ENCODE measurements at regions not wholly inside any gene's neighbourhood (a gene's known extent, or its start where the extent isn't known, plus 50 kb on each side); places are given as distances from the start of the nearest gene placed in this dataset.

DNA sequence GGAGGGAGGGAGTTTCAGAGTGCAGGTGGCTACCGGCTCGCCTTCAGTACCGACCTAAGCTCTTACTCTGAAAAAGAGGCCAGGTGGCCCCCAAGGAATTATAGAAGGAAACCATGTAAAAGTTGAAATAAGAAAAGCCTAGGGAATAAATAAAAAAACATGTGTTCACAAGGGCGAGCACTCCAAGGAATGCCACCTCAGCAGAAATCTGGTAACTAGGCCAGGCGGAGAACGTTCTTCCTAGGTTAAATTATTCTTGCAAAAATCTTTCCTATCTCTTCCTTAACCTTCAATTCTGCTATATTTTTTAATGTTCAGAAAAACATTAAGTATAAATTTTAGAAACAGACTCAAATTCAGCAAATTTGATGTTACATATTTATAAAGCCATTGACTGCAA, 1260.3 kb upstream of the SLC10A2 start:
- Histone ChIP-seq H3K9me3 (ENCODE audit: control insufficient read depth in 2 of 2, low read length in 2 of 2) (no peaks in the 10 kb centered on the region), H3K36me3 (ENCODE audit: control insufficient read depth in 2 of 2, insufficient read depth in 2 of 2, low read length in 2 of 2) (no peaks in the 10 kb centered on the region), H3K4me3 (ENCODE audit: low read length in 2 of 2) (no peak overlapping the region), H3K9ac (ENCODE audit: low read length in 2 of 2) (no peak overlapping the region), H3K4me1 (ENCODE audit: control insufficient read depth, insufficient read depth, low read length) (no peaks in the 10 kb centered on the region), H3K27ac (ENCODE audit: low read length) (no peak overlapping the region), H3K27me3 (ENCODE audit: control insufficient read depth in 1 of 2, insufficient read depth in 2 of 2, low read length in 2 of 2) (no peaks in the 10 kb centered on the region)

DNA sequence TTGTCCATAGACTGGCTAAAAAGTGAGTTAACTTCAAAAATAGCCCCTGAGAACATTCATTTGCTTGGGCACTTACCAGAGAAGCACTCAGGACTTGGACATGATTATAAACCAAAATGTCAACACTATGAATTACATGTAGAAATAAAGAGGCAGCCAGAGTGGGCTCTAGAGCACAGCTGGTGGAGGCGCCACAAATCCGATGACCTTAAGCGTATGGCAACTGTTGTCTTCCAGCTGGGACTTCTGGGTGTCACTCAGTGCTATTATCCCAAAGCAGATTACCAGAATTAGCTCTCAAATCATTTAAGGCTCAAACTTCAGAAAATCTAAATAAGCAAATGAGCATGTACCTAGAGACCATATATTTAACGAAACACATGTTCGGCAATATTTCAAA, 1255.5 kb upstream of the SLC10A2 start:
- no peaks in the 10 kb centered on the region for H3K4me1 ChIP-seq (ENCODE audit: control insufficient read depth, insufficient read depth, low read length)
- H3K9me3 ChIP-seq (ENCODE audit: control insufficient read depth in 2 of 2, low read length in 2 of 2) = no peaks in the 10 kb centered on the region
- H3K9ac ChIP-seq (ENCODE audit: low read length in 2 of 2) = no peak overlapping the region
- H3K27ac ChIP-seq (ENCODE audit: low read length) = no peak overlapping the region
- no peaks in the 10 kb centered on the region for H3K36me3 ChIP-seq (ENCODE audit: control insufficient read depth in 2 of 2, insufficient read depth in 2 of 2, low read length in 2 of 2)
- no peak overlapping the region for H3K4me3 ChIP-seq (ENCODE audit: low read length in 2 of 2)
- no peaks in the 10 kb centered on the region for H3K27me3 ChIP-seq (ENCODE audit: control insufficient read depth in 1 of 2, insufficient read depth in 2 of 2, low read length in 2 of 2)

DNA sequence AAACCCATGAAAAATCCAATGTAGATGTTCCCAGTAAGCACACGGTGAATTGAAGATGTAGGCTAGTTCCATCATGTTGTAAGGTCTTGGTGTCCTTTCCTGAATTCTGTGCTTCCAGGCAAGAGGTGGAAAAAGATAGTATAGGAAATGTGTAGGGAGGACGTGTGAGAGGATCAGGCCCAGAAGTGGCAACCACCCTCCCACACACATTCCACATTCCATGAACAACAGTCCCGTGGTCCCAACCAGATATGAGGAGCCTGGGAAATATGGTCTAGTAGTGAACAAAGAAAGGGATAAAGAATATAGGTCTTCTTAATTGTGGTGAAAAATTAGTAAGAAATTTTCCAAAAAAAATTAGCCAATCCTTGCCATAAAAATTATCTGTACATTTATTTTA, 1254.2 kb upstream of the SLC10A2 start:
- no peaks in the 10 kb centered on the region for H3K36me3 ChIP-seq (ENCODE audit: control insufficient read depth in 2 of 2, insufficient read depth in 2 of 2, low read length in 2 of 2)

DNA sequence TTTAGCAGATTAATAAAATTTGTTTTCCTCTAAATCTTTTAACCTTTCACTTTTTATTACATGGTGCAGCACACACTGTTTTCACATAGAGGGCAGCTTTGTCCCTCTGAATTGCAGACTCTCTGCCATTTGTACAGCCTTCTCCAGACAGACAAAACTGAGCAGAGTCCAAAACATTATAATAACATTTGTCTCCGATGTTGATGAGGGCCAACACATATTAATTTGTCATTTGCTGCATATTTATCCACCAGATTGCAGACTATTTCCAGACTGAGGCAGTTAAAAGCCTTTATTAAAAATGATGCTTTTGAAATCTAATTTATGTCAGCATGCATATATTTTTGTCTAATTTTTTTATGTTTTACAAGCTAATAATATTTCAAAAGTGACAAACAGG, 1251.9 kb upstream of the SLC10A2 start:
- Histone ChIP-seq H3K4me3 (ENCODE audit: low read length in 2 of 2) (no peak overlapping the region), H3K9me3 (ENCODE audit: control insufficient read depth in 2 of 2, low read length in 2 of 2) (no peaks in the 10 kb centered on the region), H3K4me1 (ENCODE audit: control insufficient read depth, insufficient read depth, low read length) (no peaks in the 10 kb centered on the region), H3K9ac (ENCODE audit: low read length in 2 of 2) (no peak overlapping the region), H3K27ac (ENCODE audit: low read length) (no peak overlapping the region), H3K27me3 (ENCODE audit: control insufficient read depth in 1 of 2, insufficient read depth in 2 of 2, low read length in 2 of 2) (no peaks in the 10 kb centered on the region), H3K36me3 (ENCODE audit: control insufficient read depth in 2 of 2, insufficient read depth in 2 of 2, low read length in 2 of 2) (no peaks in the 10 kb centered on the region)

More for the DNA sequence above, 1254.2 kb upstream of the SLC10A2 start:
- Histone ChIP-seq H3K27ac (ENCODE audit: low read length) (no peak overlapping the region), H3K9ac (ENCODE audit: low read length in 2 of 2) (no peak overlapping the region), H3K4me3 (ENCODE audit: low read length in 2 of 2) (no peak overlapping the region), H3K9me3 (ENCODE audit: control insufficient read depth in 2 of 2, low read length in 2 of 2) (no peaks in the 10 kb centered on the region), H3K4me1 (ENCODE audit: control insufficient read depth, insufficient read depth, low read length) (no peaks in the 10 kb centered on the region), H3K27me3 (ENCODE audit: control insufficient read depth in 1 of 2, insufficient read depth in 2 of 2, low read length in 2 of 2) (no peaks in the 10 kb centered on the region)

DNA sequence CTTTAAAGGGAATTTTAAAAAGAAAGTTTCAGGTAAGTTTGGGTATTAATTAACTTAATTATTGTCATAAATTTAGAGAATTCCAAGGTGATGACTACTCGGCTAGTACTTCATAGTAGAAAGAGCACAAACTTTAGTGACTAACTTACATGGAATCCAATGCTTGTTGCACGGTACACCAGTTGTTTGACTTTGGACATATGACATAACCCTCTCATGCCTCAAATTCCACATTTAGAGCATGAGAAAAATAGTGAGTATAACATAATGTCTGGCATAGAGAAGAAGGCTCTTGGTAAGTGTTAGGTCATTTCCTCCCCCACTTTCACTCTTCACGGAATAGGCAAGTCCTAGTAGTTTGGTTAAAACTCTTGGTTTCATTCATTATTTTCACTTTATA, 1249.4 kb upstream of the SLC10A2 start:
- Histone ChIP-seq H3K27ac (ENCODE audit: low read length) (no peak overlapping the region), H3K4me1 (ENCODE audit: control insufficient read depth, insufficient read depth, low read length) (no peaks in the 10 kb centered on the region), H3K9me3 (ENCODE audit: control insufficient read depth in 2 of 2, low read length in 2 of 2) (no peaks in the 10 kb centered on the region), H3K4me3 (ENCODE audit: low read length in 2 of 2) (no peak overlapping the region), H3K9ac (ENCODE audit: low read length in 2 of 2) (no peak overlapping the region), H3K36me3 (ENCODE audit: control insufficient read depth in 2 of 2, insufficient read depth in 2 of 2, low read length in 2 of 2) (no peaks in the 10 kb centered on the region), H3K27me3 (ENCODE audit: control insufficient read depth in 1 of 2, insufficient read depth in 2 of 2, low read length in 2 of 2) (no peaks in the 10 kb centered on the region)

DNA sequence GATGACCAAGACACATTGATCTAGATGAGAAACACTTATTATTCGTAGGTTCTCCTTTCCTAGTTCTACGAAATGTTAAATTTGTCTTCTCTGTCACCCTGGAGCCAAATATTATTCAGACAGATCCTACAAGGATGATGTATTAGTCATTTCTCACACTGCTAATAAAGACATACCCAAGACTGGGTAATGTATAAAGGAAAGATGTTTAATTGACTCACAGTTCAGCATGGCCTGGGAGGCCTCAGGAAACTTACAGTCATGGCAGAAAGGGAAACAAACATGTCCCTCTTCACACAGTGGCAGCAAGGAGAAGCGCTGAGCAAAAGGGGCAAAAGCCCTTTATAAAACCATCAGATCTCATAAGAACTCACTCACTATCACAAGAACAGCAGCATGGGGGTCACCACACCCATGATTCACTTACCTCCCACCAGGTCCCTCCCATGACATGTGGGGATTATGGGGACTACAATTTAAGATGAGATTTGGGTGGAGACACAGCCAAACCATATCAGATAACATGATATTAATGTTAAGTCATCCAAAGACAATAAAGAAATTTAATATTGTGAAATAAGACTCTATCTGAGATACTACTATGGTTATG, 1248.8 kb upstream of the SLC10A2 start:
- Histone ChIP-seq H3K9me3 (ENCODE audit: control insufficient read depth in 2 of 2, low read length in 2 of 2) (no peaks in the 10 kb centered on the region), H3K36me3 (ENCODE audit: control insufficient read depth in 2 of 2, insufficient read depth in 2 of 2, low read length in 2 of 2) (no peaks in the 10 kb centered on the region), H3K27me3 (ENCODE audit: control insufficient read depth in 1 of 2, insufficient read depth in 2 of 2, low read length in 2 of 2) (no peaks in the 10 kb centered on the region), H3K4me1 (ENCODE audit: control insufficient read depth, insufficient read depth, low read length) (no peaks in the 10 kb centered on the region), H3K27ac (ENCODE audit: low read length) (no peak overlapping the region), H3K9ac (ENCODE audit: low read length in 2 of 2) (no peak overlapping the region), H3K4me3 (ENCODE audit: low read length in 2 of 2) (no peak overlapping the region)

DNA sequence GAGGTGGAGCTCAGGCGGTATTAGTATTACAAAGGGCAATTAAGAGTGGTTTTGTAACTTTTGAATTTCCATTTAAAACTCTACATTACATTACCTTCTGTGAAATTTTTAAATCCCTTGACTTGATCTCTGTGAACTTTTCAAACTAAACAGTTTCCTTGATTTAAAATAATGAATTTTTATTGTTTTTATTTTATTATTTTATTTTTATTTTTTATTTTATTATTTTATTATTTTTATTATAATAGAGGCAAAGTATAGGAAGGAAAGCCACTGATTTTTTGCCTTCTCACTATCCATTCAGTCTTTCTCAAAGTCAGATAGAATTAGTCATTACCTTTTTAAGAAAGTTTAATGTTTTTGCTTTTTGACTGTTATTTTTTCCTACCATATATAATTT, 1248.1 kb upstream of the SLC10A2 start:
- H3K4me1 ChIP-seq (ENCODE audit: control insufficient read depth, insufficient read depth, low read length) = no peaks in the 10 kb centered on the region
- H3K27ac ChIP-seq (ENCODE audit: low read length) = no peak overlapping the region

DNA sequence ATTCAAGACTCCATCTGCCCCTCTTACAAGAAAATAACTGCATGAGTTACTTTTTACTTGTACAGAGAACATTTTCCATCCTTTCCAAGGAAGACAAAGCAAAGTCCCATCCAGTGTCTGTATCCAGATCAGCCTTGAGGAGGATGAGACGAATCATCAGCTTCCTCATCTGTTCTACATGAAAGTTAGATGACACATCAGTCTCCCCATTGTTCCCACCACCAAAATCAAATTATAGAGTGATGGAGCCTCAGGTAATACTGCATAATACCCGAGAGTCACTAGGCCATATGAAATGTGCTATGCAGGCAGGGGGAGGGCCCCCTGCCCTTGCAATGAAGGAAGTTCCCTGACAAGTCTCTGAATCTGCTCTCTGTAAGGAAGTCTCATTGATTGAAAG, 1244.6 kb upstream of the SLC10A2 start:
- Histone ChIP-seq H3K4me3 (ENCODE audit: low read length in 2 of 2) (no peak overlapping the region), H3K9ac (ENCODE audit: low read length in 2 of 2) (no peak overlapping the region), H3K4me1 (ENCODE audit: control insufficient read depth, insufficient read depth, low read length) (no peaks in the 10 kb centered on the region), H3K9me3 (ENCODE audit: control insufficient read depth in 2 of 2, low read length in 2 of 2) (peaks cover 0 to 2% of the 10 kb centered on the region in 2 donors), H3K27me3 (ENCODE audit: control insufficient read depth in 1 of 2, insufficient read depth in 2 of 2, low read length in 2 of 2) (no peaks in the 10 kb centered on the region), H3K36me3 (ENCODE audit: control insufficient read depth in 2 of 2, insufficient read depth in 2 of 2, low read length in 2 of 2) (no peaks in the 10 kb centered on the region), H3K27ac (ENCODE audit: low read length) (no peak overlapping the region)

More for the DNA sequence above, 1248.1 kb upstream of the SLC10A2 start:
- H3K9ac ChIP-seq (ENCODE audit: low read length in 2 of 2) = no peak overlapping the region
- no peaks in the 10 kb centered on the region for H3K9me3 ChIP-seq (ENCODE audit: control insufficient read depth in 2 of 2, low read length in 2 of 2)
- H3K27me3 ChIP-seq (ENCODE audit: control insufficient read depth in 1 of 2, insufficient read depth in 2 of 2, low read length in 2 of 2) = no peaks in the 10 kb centered on the region
- no peak overlapping the region for H3K4me3 ChIP-seq (ENCODE audit: low read length in 2 of 2)
- H3K36me3 ChIP-seq (ENCODE audit: control insufficient read depth in 2 of 2, insufficient read depth in 2 of 2, low read length in 2 of 2) = no peaks in the 10 kb centered on the region

DNA sequence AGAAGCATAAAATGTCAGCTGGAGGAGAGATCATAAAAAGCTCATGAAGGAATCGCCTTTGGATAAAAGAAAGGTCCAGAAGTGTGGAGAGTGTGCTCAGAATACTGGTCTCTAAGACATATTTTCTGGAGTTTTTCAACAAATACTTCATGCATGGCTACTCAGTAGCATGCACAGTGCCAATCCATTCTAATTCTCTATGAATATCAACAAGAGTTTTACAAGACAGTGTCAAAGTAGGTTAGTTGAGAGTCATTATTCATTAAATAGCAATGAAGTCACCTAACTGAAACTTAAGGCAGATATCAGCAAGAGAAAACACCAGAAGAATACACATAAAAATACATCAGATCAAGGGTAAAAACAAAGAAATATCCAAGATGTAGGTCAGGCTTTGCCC, 1243.2 kb upstream of the SLC10A2 start:
- Histone ChIP-seq H3K9ac (ENCODE audit: low read length in 2 of 2) (no peak overlapping the region), H3K9me3 (ENCODE audit: control insufficient read depth in 2 of 2, low read length in 2 of 2) (peaks cover 0 to 2% of the 10 kb centered on the region in 2 donors), H3K27ac (ENCODE audit: low read length) (no peak overlapping the region), H3K36me3 (ENCODE audit: control insufficient read depth in 2 of 2, insufficient read depth in 2 of 2, low read length in 2 of 2) (no peaks in the 10 kb centered on the region), H3K4me1 (ENCODE audit: control insufficient read depth, insufficient read depth, low read length) (no peaks in the 10 kb centered on the region), H3K27me3 (ENCODE audit: control insufficient read depth in 1 of 2, insufficient read depth in 2 of 2, low read length in 2 of 2) (no peaks in the 10 kb centered on the region), H3K4me3 (ENCODE audit: low read length in 2 of 2) (no peak overlapping the region)

DNA sequence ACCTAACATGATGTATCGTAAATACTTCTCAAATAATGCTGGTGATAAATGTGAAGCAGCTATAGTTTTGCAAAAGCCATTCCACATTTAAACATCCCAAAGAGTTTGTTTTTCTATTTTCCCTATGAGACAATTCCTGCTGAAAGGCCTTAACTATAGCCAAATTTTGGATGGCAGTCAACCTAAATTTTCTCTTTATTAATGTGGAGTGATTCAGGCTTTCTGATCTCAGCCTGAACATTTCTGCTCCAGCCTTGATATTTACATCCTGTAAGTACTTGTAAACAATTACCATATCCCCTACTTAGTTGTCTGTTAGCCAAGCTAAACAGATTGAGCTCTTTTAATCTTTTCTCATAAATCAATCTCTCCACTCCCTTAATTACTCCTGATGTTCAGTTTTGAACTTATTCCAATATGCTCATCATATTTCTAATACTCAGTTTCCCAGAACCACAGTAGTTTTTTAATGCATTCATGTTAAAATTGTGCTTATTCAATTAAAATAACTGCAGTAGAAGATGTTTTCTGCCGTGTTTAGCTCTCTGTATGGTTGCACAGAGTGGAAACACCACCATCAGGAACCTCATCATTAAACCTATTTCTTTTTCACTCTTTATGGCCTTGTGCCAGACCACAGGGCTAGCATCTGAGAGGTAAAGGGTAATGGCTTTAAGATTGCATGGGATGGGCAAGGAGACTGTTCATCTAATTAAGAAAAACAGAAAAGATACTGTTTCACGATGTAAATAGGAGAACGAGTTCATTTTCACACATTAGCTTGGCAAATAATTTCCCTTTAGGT, 1235.2 kb upstream of the SLC10A2 start:
- no peaks in the 10 kb centered on the region for H3K27me3 ChIP-seq (ENCODE audit: control insufficient read depth in 1 of 2, insufficient read depth in 2 of 2, low read length in 2 of 2)
- no peak overlapping the region for H3K27ac ChIP-seq (ENCODE audit: low read length)
- no peaks in the 10 kb centered on the region for H3K36me3 ChIP-seq (ENCODE audit: control insufficient read depth in 2 of 2, insufficient read depth in 2 of 2, low read length in 2 of 2)
- H3K4me3 ChIP-seq (ENCODE audit: low read length in 2 of 2) = no peak overlapping the region
- no peaks in the 10 kb centered on the region for H3K4me1 ChIP-seq (ENCODE audit: control insufficient read depth, insufficient read depth, low read length)
- no peaks in the 10 kb centered on the region for H3K9me3 ChIP-seq (ENCODE audit: control insufficient read depth in 2 of 2, low read length in 2 of 2)
- no peak overlapping the region for H3K9ac ChIP-seq (ENCODE audit: low read length in 2 of 2)

DNA sequence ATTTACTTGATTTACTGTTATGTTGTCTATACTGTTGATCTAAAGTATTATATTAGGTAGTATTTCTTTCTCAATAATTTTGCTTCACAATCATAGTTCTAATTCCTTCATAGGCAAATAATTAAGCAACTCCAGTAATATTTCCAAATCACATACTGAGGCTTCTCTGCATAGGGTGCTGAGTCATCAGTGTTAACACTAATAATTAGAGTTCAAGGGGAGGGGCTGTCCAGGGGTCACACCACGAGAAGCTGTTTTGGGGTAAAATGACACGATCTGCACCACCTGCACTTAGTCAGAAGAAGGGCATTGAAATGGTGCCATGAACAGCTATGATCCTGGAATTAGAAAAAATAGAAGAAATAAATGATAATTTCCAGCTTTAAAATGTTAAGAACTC, 1230.9 kb upstream of the SLC10A2 start:
- Histone ChIP-seq H3K36me3 (ENCODE audit: control insufficient read depth in 2 of 2, insufficient read depth in 2 of 2, low read length in 2 of 2) (no peaks in the 10 kb centered on the region), H3K4me1 (ENCODE audit: control insufficient read depth, insufficient read depth, low read length) (no peaks in the 10 kb centered on the region), H3K4me3 (ENCODE audit: low read length in 2 of 2) (no peak overlapping the region), H3K27ac (ENCODE audit: low read length) (no peak overlapping the region), H3K9ac (ENCODE audit: low read length in 2 of 2) (no peak overlapping the region), H3K27me3 (ENCODE audit: control insufficient read depth in 1 of 2, insufficient read depth in 2 of 2, low read length in 2 of 2) (no peaks in the 10 kb centered on the region), H3K9me3 (ENCODE audit: control insufficient read depth in 2 of 2, low read length in 2 of 2) (no peaks in the 10 kb centered on the region)
